Stimulated activated CD8-positive, alpha-beta memory T cell treated with anti-CD3 and anti-CD28 coated beads, Interleukin-4, amount 100 ng/mL, for 4 hours (primary cell): ENCODE measurements at regions not wholly inside any gene's neighbourhood (a gene's known extent, or its start where the extent isn't known, plus 50 kb on each side); places are given as distances from the start of the nearest gene placed in this dataset.

Experiments
- DNase-seq, 2 donors: peaks; one replicate each; pipeline ENCODE4 v3.0.0-alpha.2; 2020; ENCODE audit warnings: low read depth in 2 of 2, low spot score in 1 of 2

DNA sequence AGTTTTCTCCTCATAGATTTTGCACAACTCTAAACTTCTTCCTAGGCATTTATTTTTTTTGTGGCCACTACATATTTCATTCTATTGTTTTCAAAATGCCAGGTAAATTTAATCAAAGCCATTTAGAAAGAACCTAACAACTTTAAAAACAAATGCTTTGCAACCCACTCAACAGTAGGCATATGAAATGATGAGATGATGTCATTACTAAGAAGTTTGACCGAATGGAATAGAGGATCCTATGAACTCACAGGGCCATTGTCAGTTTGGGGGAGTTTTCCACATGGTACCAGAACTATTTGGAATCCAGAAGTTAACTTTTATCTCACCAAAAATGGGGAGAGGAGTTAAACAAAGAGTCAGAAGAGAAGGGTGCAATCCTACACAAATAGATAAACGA, 100.7 kb upstream of the INHBA start:
- no peak for DNase-seq

DNA sequence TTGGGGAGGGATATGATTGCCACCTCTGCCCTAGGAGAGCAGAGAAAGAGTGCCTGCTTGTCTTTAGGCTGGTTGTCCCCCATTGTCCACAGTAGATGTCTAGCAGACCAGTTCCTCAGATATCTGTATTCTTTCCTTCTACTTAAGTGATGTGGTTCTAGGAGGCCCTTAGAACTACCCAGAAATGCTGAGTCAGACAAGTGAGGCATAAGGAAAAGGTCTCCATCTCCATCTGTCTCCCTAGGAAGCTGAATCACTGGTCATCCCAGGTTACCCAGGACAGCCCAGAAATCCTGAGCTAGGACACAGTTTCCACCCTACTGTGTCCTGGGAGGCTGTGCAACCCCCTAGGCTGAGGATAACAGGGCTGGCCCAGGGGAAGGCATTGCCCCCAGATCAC, 93.4 kb upstream of the INHBA start:
- no peak for DNase-seq

DNA sequence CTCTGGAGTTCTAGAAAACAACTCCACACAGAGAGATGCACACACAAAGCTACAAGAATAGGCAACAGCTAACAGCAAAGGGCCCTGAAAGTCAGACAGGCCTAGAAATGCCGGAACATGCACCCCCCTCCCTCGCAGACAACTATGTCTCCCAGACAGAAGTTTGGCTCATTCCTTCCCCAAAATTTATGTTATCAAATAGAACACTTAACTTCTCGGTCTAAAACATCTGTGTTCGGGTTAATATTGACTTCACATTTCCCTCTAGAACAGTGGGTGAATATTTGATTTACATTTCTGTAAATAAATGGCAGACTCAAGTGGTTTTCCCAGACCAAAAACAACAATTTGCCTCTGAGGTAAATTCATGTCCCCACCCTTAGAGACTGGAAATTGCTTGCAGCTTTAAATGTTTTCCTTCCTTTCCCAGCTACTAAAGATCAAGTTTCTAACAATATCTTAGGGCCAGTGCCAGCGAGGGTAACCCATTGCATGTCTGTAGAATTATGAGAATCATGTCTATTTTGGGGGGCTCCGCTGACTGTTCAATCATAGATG, 92.5 kb upstream of the INHBA start:
- no peak for DNase-seq

DNA sequence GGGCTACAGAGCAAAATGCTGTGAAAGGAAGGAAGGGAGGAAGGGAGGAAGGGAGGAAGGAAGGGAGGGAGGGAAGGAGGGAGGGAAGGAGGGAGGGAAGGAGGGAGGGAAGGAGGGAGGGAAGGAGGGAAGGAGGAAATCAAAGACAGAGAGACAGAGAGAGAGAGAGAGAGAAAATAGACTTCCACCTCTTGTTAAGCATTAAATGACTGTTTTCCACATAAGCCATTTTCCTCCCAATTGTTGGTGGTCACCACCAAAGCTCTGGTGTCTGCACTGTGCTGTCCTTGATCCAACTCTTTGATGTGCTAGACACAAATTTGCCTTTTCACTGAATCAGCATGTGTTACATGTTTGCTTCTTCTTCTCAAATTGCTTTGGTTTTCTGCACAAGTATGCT, 90.7 kb upstream of the INHBA start:
- DNase-seq, result no peak

DNA sequence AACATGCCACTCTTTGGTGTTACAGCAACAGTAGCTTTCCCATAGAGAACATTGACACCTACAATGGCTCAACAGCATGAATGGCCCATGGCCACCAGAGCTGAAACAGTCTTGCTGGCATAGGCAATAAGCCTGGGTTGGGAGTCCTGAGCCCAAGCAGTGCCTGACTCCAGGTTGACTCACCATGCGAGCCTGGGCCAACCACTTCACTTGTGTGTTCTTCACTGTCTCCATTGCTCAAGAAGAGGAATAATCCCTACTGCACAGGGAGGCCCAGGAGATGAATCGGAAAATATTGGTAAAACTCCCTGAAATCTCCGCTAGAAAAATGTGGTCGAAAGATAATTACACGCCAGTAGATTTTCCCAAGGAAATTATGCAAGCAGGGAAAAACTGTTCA, 89.2 kb upstream of the INHBA start:
- no peak for DNase-seq

DNA sequence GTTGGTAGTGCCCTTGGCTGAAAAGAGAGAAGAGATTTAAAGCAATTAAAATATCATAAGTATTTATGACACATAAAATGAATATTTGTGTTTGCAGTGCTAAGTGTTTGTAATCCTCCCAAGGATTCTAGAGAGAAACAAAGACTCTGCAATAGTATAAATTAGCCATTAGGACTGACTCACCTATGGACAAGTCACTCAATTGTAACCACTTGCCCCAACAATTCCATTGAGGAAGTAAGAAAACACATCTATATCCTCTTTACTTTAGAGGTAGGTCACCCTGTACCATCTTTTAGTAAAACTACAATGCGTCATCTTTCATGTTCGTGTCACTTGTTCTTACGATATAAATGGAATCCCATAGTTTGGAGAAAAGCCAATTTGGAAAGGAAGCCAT, 85.7 kb upstream of the INHBA start:
- no peak for DNase-seq

DNA sequence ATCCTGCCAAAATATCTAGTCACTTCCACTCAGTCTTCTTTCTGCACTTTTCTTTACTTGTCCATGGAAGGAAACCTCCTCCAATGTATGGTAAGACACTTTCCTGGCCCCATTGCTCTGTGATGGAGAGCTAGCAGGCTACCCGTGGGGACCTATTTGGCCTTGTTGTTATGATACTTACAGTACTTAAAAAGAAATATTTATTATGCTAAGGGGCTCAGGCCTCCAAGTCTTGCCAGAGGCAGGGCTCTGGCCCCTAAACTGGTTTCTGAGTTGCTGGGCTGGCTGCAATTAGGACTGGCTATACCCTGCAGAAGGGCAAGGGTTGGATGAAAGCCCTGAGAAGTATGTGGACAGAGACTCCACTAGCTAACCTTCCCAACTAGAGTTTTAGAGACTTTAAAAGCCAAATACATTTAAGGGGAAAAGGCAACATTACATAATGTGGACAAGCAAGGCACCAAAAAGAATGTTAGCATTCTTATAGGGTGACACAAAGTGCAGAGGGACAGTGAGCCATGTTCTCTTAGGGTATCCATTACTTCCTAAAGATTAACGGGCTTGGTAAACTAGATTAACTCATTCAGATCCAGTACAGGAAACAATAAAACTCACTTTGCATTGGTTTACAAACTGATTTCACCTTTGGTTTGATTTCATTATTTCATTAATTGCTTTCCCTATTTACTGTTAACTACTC, 84.9 kb upstream of the INHBA start:
- no peak for DNase-seq

DNA sequence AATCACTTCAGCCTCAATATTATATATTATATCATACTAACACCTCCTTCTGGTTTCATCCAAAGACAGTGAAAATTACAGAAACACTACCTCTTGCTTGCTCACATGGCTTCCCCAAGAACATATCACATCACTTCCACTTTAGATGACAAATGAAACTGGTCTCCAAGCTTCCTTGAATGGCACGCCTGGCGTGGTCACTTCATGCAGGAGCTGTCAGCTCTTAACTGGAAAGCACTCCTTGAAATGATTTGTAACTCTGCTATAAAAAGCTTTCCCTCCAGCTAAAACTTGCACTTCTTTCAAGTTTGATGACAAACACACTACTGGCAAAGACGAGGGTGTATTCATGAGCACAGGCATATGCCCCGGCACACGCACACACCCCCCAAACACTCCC, 84.1 kb upstream of the INHBA start:
- DNase-seq, result no peak

DNA sequence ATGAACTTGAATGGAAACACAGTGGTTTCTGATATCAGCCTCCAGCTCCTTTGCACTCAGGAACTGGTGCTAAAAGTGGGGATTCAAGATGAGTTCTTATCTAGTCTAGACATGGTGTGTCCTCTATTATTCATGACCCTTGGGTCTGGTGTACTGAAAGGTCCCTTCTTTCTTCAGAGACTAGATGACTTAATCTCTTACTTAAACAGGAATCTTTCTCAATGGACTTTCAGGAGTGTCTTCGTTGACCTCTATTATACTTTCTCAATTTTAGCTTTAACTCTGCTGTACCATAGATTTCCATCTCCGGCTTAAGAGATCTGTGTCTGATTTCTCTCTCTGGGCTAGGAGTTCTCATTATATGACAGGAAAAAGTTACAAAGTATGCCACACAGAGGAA, 83.5 kb upstream of the INHBA start:
- no peak for DNase-seq

DNA sequence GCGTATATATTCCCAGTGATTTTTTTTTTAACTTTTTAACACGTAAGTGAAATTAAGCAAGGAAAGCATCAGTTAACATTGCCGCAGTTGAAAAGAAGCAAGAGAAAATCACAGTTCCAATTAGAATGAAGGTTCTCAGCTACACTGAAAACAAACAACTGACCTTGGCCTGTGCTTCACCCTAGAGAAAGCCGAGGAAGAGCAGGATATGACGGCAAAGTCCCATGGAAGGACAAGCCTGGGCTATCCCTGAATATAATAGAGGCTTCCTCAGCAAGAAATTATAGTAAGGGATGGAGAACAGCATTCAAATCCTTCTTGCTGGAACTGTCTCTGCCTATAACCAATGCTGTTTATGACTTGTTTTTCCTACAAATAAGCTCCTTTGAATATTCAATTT, 83.0 kb upstream of the INHBA start:
- no peak for DNase-seq

DNA sequence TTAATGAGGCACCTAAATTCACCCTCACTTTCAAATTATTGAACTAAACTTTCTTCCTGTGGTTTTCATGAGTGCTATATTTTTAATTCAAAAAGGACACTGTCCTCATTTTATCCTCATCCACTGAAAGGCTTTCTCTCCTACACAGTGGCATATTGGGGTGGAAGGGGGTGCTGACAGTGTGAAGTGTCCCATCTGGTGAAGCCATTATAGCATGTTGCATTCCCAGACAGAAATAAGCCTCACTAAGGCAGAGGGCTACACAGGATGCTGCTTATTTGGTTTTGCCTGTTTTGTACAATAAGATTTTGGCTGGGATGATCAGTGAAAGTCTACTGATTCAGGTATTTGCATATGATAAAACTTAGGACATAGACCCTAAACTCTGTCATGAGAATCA, 82.4 kb upstream of the INHBA start:
- no peak for DNase-seq

DNA sequence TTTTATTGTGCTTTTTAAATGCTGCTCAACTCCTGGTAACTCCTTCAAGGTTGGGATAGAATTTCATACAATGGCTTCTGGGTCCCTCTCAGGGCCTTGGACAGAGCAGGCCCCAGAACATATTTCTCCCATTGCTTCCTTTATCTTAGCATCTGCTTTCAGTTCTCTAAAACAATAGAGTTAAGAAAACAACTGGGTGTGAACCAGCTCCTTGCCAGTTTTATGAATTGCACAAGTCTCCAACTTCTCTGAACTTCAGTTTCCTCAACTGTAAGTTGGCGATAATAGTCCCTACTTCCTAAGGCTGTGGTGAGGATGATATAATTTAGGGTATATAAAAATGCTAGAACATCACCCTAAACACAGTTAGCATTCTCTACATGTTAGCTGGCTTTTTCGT, 77.0 kb upstream of the INHBA start:
- DNase-seq, result no peak

DNA sequence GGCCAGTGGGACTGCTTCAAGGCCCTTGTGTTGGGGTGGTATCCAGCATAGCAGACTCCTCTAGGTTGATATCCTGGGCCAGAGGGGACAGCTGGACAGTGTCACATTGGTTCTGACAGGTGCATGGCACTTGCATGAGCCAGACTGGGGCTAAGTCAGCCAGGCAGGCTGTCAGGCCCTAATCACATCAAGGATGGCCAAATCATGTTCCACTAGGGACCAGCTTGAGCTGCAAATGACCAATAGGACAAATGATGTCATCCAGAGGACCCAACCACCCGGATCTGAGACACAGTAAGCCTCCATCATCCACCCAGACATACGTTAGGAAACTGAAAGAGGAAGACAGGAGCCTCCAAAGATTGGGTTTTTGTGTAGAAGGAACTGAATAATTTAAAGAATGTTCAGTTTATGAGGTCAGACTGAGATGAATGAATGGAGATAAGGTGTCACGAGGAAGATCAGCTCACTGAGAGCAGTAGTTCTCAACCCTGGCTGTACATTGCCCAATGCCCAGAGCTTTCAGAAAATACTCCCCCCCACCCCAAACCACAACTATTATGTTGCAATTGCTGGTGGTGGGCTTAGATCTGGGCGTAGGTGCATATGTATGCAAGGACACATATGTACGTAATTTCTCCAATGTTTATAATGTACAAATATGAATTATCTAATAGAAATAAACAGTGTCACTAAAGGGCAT, 75.2 kb upstream of the INHBA start:
- no peak for DNase-seq

DNA sequence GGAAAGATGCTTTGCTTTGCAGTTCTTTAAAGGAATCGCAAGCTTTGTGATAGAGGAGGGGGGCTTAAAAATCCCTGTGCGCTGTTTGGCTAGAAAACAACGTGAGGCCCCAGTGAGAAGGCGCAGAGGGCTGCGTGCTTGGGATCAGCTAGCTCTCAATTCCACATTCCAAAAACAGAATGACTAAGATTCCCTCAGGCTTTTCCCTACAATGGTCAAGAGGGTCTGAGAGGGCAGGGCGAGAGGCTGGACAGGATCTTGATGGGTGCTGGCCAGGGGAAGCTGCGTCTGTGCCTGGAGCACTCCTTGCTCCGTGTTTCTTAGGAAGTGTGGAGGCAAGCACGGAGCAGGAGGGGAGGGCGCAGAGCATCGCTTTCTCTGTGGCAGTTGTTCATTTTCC, 72.1 kb upstream of the INHBA start:
- DNase-seq, result no peak

DNA sequence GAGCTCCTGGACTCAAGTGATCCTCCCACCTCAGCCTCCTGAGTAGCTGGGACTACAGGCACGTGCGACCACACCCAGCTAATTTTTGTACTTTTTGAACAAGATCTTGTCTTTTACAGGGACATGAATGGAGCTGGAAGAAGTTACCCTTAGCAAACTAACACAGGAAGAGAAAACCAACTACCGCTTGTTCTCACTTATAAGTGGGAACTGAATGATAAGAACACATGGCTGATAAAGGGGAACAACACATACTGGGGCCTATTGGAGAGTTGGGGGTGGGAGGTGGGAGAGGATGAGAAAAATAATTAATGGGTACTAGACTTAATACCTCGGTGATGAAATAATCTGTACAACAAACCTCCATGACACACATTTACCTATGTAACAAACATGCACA, 70.9 kb upstream of the INHBA start:
- no peak for DNase-seq

DNA sequence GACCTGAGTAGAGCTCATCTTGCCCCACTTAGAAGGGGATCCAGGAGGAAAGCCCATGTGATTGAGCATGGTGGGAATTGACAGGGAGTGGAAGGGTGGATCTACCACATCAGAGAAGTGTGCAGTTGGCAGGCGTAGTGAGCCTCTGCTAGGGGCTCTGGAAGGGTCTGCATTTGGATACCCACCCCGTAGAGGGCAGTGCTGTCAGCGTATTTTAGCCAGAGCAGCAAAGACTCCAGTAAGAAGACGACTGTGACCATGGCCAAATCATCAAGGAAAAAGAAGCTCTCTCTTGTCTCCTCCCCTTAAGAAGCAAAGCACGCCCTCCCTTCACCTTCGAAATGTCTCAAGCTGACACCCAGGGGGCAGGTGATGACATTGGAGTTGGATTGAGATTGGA, 68.8 kb upstream of the INHBA start:
- no peak for DNase-seq

DNA sequence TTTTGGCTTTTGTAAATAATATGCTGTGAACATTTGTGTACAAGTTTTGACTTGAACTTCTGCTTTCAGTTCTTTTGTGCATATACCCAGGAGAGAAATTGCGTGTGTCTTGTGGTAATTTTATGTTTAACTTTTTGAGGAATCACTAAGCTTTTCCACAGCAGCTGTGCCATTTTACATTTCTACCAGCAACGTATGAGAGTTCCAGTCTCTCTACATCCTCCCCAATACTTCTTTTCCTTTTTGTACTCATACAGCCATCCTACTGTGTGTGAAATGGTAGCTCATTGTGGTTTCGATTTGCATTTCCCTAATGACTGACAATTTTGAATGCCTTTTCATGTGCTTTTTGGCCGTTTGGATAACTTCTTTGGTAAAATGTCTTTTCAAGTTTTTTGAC, 66.3 kb upstream of the INHBA start:
- DNase-seq, result no peak

DNA sequence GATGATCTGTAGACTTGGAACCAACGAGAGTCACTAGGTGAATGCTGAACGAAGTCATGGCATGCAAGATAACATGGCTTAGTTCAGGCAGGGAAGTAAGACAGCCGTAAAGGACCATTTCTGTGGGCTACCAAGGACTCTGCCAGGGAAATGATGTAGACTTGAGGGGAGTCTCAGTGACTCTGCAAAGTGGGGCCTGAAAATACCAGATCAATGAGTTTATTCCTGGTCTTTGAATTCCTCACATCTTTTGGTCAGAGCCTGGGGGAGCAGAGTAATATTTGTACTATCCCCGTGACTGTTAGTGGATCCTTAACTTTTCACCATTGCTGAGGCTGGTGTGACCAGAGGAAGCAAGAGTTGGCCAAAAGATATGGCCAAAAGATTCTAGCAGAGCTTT, 60.7 kb upstream of the INHBA start:
- DNase-seq, result no peak

DNA sequence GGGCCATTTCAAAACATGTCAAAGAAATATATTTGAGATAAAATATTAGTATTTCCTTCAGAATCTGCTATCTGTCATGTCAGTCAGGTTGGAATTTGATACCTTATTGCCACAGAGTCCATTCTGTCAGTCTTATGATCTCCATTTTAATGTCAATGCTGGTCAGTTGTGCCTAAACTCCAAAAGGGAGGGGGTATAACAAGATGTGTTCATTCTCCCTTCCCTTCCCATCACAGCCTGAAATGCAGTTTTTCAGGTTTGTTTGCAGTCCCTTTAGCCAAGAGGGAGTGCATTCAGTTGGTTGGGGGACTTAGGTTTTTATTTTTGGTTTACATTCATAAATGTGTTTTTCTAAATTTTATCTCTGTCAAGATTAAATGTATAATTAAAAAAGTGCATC, 59.8 kb upstream of the INHBA start:
- no peak for DNase-seq

DNA sequence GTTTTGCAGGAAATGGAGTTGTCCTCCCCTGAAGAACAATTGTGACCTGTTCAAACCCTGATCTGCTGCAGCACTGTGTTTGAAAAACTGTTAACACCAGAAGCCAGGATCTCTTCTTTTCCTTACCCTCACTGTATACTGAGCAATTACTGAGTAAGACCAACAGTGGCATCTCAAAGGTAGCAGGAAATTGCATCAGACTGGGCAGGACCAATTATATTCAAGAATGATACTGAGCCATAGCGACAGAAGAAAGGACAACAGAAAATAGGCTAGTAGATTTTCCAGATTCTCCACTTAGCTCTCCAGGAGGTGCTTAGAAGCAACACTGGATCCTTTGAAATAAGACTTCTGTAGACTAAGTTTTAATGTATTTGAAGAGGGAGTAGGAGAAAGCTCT, 57.4 kb upstream of the INHBA start:
- DNase-seq, result no peak

DNA sequence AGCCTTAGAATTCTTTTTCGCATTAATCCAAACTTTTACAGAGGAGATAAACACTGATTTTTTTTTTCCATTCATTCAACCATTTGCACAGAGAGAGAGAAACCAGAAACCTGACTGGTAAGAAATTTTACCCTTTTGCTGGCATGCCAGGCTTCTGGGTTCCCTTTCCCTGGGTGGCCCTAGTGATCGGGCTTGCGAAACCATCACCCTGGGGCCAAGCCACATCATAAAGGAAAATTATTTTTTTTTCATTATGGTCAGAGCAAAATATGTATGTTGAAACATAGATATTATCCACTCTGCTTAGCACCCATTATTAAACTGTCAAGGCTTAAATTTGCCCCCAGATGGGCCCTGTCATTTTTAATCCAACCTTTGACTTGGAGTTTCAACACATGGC, 55.4 kb upstream of the INHBA start:
- DNase-seq, result no peak

DNA sequence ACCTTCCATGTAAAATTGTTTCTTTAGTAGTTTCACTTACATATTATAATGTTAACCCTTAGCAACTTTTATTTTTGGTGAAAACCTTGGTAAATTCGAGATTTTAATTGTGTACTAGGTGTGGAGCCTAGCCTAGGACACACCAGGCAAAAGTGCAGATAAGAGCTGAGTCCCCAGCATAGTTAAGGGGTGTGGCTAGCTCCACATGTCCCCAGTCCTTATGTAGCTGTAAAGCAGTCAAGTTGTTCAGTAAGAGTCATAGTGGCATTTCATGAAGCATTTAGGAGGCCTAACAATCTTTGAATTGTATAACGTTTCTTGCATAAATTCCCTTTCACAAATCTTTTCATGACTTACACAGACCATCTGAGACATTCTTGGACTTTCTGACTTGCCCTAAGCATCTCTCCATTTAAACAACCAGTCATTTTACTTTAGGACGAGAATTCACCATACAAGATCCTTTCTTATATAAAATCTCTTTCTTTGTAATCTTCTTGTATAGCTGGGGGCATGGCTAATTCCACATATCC, 53.8 kb upstream of the INHBA start:
- no peak for DNase-seq

DNA sequence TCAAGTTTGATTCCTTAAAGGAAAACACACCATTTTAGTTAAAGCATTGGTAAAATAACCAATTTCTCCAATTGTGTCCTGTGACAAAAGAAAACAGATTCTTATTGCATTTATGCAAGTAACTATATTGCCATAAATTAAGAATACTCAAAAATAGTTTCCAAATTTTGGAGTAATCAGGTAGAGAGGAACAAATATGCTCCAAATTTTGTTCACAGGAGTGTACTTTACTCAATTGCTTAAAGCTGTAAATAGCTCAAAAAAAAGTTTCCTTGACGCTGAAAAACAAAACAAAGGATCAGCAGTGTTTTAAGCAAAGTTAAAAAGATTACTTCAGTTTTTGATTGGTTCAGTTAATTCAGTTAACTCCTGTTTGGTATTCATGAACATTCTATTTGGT, 52.2 kb upstream of the INHBA start:
- DNase-seq, result no peak
